Renal cortex interstitium (tissue), 11 donors: ENCODE measurements at regions not wholly inside any gene's neighbourhood (a gene's known extent, or its start where the extent isn't known, plus 50 kb on each side); places are given as distances from the start of the nearest gene placed in this dataset.

Experiments
- DNase-seq, 11 donors: peaks; one replicate each; pipeline ENCODE4 v3.0.0-alpha.2; 2013; ENCODE audit warnings: low read depth in 9 of 11, low spot score in 4 of 11; ENCODE audit errors: extremely low read depth in 1 of 11

DNA sequence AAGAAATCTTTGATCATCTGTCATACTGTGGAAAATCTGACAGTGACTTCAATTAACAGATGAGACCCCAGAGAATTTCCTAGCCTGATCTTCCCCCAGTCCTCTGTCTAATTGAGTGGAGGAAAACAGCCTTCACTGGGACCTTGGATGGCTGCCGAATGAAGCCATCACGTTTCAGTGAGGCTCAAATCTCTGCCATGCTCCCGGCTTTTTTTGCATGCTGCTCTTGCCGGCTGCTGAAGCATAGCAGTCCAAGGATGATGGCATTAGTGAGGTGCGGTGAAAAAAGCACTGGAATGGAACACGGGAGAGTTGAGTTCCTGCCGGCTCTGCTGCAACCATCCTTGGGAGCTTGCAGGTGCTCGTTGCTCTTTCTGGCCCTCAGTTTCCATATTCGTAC is 430.5 kb downstream of the SLC4A3 start:
- no peak for DNase-seq

DNA sequence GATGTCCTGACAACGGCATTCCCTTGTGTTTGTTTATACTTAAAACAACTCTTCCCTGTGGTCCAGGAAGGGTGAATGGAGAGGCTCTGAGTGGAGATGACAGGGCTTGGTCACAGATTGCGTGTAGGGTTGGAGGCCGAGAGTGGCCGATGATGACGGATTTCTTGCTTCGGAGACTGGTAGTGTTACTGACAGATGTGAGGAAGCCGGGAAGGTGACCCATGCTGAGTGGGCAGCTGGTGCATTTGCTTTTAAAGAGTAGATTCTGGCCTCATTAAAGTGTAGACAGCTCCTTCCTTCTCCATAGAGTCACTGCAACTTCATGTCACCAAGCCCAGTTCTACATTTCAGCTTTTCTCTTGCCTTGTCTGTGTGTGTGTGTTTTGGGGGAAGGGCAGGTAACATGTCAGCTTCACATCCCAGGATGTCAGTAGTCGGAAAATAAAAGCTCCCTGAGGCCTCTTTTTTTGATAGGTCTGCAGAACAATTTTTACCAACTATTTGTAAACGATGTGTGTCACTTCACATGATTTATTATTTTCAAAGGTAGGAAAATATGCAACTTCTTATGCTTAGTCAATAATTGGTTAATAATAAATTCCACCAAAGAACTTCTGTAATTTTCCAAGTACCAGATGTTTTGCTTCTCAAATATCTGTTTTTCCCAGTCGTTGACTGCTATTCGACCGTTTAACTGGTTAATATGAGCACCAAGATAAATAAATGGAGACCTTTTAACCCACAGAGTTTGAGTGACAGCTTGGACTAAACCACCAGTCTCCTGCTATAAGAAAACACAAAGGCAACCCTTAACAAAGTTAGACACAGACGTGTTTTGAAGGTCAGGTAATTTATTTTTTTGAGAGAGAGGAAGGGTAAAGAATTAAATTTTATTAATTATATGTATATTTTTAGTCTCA is 436.9 kb downstream of the SLC4A3 start:
- DNase-seq: no peak

DNA sequence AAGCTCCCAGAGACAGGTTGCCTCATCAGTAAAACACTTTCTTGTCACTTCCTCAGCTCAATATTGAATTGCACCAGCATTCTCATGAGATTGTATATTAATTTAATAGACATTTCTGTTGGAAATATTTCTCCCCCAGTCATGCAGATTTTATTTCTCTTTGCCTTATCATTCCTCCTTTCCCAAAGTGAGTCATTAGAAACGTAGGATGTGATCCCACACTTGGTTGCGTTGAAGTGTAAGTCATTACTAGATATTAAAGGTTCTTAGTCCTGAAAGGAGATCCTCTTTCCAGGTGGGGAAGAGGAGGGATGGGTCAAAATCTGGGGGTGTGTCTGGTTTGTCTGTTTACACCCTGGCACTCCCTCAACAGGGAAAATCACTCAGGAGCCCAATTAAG is 438.2 kb downstream of the SLC4A3 start:
- DNase-seq: no peak

DNA sequence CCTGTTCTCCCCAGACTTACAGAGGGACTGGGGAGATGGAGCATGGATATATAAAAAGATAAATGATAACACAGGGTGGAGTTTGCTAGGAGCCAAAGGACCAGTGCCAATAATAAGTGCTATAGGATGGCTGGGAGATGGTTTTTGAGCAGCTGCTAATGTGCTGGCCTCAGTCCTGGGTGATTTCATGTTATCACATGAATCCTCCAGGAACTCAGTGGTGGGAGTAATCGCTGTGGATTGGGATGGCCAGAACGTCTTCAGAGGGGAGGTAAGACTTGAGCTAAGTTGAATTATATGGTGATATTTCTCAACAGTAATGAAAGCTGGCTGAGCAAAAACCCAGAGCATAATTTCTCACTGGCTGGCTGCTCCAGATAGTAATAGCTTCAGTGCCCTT is 441.4 kb downstream of the SLC4A3 start:
- DNase-seq: no peak

DNA sequence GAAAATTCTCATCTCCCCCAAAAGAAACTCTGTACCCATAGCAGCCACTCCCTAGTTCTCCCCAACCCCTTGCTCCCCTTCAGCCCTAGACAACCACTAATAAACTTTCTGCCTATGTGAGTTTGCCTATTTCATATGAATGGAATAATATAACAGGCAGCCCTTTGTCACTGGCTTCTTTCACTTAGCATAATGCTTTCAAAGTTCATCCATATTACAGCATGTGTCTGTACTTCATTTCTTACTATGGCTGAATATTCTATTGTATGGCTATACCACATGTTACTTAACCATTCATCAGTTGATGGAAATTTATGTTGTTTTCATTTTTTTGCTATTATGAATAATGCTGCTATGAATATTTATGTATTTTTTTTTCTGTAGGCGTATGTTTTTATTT is 442.9 kb downstream of the SLC4A3 start:
- DNase-seq: no peak

DNA sequence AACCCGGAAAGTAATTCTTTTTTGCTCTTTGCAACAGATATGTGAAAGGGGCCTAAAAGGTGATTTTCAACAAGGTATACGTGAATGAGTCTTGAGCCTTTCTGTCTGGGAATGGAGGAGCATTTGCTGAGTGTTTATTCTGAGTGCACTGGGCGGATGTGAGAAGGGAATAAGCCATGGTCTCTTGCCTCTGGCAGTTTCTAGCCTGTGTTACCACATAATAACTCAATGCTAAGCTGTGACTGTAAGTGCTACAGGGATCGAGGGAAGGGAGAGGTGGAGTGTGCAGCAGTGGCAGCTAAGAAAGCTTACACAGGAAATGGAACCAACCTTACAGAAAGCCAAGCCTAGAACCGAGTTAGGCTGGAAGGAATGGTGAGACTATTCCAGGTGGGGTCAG is 444.3 kb downstream of the SLC4A3 start:
- DNase-seq: no peak

DNA sequence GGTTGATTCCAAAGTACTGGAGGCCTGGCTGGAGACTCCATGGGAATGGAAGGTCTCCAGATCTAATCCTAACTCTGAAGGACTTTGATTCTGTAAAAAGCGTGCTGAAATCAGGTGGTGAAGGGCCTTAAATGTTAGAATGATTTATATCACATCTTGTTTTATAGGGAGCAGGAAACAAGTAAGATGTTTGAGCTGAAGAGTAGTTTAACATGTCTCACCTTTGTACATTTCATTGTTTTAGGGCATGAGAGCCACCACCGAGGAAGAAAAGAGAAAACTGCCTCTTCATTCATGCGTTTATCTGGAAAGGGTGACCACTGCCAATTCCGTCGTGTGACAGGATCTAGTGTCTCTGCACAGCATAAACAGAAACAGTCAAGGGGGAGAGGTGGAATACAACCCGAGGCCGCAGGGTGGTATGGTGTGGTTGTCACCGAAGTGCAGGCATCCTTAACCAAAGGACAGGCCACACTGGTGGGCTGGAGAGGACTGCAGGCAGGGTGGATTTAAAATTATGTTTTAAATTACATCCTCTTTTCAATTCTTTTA is 445.3 kb downstream of the SLC4A3 start:
- DNase-seq: no peak

DNA sequence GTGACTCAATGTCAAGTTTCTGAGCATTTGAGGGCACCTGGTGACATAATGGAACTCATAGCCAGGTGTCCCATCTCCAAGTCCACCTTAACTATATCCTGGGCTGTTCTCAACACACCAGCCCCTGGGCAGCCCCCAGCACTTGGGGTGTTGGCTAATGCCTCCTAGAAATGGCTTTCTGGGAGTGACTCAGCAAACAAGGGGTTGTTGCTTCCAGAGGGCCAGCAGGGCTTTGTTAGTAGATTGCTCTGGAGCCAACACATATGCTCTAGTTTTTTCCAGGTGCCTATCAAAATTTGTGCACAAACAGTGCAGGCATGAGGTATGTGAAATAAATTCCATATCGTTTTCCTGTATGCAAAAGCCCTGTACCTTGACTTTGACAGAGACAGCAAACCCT is 448.4 kb downstream of the SLC4A3 start:
- no peak for DNase-seq

DNA sequence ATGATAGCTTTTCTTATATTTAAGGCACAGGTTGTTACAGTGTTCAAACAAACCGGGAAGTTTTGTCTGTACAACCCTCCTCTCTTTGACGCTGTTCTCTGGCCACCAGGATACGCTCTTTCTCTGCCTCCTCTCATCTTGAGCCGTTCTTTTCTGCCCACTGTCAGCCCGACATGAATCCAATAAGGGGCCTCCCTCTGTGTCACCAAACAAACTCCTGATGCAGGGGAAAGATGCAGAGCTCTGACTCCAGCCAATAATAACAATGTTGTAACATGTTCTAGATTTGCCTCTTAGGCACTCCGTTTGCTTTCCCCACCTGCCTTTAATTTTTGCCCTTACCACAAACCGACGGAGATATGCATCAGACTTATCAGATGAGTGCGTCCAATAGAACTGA is 449.3 kb downstream of the SLC4A3 start:
- DNase-seq: no peak

DNA sequence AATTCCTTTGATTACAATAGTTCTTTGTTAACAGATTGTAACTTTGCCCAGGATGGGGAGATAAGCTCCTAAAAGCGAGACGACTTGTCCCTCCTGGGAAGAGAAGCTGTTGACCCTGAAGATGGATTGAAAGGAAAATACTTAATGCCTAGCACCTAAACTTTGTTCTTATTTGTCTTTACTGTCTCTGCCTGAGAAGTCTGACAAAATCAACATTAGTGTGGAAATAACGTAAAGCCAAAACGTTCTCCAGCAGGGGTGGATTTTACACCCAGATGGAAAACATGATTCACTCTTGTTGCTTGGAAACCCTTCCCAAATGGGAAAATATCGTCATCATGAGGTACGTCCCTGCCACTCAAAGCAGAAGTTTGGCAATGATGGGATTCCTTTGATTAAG is 450.1 kb downstream of the SLC4A3 start:
- no peak for DNase-seq

DNA sequence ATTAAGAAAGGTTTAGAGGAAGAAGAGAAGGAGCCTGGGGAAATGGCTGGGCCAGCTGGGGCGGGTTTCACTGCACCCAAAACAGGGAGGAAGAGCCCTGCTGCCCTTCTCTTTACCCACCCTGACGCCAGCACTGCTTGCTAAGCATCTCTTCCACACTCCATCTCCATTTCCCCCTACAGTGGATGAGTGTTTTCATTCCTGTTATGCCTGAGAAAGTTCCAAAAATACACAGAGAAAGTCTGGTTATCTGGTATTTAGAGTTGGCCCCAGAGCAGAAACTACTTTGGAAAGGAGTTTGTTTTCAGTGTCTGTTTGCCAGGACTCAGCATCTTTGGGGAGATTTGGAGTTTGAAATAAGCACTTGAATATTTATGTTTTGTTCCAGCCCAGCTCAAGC is 451.0 kb downstream of the SLC4A3 start:
- no peak for DNase-seq

DNA sequence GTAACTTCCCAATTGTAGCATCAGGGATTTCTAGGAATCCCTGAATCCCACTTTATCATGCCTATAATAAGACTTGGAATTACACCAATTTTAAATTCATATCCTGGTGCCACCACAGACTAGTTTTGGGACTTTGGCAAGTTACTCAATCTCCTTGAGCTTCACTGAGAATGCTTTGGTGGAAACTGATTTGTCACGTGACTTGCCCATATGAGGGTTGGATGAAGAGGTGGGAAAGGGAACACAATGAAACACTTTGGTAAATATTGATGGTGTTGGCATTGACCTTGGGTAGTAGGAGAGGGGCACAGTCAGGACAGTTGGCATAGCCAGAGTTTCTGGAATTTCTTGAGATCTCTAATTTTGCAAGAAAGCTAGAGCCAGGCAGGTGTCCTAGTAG is 452.2 kb downstream of the SLC4A3 start:
- no peak for DNase-seq

DNA sequence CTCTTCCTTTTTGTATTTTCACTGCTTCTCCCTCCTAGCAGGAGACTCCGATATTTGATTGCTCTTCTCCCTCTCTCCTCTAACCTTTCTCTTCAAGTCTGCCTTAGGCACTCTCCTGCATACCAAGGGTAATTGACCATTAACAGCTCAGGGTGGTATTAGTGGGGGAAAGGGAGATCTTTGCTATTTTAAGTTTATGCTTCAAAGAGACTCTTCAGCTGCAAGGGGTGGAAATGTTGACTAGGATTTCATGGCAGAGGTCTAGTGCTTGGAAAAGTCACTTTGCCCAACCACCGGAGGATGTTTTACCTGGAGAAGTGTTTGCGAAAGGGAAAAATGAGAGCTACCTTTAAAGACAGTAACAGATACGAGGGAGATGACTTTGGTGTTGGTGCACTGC is 453.7 kb downstream of the SLC4A3 start:
- DNase-seq: no peak

DNA sequence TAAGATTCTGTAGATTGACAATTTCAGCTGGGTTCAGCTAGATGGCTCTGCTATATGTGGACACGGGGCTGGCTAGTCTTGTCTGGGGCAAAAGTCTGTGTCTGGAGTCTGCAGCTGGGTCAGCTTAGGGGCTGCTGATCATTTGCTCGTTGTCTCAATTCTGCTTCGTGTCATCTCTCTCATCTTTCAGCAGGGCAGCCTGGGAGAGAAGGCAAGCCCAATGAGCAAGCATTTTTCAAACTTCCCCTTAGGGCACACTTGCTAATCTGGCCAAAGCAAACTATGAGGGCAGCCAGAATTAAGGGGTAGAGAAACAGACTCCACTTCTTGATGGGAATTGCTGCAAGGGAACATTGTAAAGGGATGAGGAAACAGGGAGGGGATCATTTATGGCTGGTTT is 462.6 kb downstream of the SLC4A3 start:
- no peak for DNase-seq

DNA sequence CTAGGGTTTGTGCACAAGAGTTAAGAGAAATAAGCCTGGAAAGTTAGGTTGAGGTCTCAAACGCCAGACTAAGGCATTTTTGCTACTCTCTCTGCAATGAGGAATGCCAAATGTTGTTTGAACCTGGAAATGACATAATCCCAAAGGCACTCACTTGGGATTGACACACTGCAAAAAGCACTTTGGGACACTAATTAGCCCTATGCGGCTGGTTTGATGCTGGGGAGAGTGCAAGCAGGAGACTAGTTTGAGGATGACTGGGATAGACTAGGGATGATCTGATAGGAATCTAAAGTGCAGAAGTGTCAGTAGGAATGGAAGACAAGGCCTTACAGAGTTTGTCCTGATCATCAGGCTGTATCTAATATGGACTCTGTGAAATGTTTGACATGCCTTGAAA is 469.0 kb downstream of the SLC4A3 start:
- no peak for DNase-seq

DNA sequence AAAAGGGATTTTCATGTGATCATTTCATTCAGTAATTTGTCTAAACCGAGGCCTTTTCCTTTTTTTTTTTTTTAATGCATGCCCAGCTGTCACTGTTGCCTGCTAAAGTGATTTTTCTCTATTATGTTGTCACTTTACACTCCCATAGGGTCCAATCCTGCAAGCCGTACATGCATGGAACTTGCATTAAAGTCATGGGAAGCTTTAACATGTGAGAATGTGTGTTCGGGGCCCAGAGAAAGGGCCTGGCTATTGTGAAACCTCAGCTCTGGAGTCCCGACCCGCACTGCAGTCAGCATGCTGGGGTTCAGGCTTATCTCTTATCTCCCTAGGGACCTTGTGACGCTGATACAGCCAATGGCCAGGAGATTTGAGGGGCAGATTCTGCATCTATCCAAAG is 474.6 kb downstream of the SLC4A3 start:
- DNase-seq: no peak

DNA sequence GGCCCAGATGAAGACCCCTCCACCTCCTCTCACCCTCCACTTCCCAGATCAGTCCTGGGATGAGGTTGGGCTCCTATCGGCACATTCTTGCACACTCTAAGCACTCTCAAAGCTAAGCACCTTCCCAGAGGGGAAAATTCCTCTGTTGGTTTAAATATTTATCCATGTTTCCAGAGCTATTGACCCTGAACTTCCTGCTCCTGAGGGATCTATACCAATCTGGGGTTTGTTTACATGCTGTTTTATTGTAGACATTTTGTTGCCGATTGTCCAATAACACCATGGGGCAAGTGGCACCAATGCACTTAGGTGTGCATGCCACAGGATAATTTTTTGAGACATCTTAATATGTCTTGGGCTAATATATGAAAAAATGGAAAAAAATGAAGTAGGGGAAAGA is 476.2 kb downstream of the SLC4A3 start:
- no peak for DNase-seq

DNA sequence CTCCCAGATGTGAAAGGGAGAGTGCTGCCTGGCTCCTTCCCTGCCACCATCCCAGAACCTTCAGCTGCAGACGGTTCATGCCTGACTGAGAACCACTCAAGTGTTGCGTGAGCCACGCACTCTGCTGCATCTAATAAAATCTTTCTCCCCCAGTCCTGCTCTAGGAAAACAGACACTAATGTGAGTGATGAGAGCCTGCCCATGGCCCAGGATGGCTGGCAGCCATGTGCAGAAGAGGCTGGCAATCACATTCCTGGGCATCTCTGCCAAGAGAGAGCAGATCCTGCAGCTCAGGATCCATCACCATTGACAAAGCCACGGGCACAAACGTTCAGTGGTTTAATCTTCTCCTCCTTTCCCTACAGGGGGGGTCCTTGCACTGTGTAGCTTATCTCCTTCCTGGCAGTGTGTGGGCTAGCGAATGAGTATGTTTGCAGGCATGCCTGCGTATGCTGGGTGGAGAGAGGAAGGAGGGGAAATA is 477.5 kb downstream of the SLC4A3 start:
- peak in 6 of 11 donors; percentile 17 to 36 (median 21) for DNase-seq

DNA sequence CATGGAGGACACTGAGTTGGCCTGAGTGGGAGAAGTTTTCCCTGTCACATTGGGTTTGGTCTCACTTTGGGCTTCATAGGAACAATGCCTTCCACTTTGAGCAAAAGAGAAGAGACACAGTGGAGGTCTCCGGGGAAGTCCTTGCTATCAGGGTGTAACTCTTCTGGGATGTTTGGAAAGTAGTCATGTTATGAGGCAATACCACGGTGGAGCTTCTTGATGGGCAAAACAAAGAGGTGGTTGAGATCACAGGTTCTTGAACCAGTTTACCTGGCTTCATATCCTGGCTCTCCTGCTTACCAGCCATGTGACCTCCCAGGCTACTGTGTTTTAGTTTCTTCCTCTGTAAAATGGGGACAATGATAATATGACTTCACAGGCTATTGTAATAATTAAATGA is 478.6 kb downstream of the SLC4A3 start:
- DNase-seq: no peak

DNA sequence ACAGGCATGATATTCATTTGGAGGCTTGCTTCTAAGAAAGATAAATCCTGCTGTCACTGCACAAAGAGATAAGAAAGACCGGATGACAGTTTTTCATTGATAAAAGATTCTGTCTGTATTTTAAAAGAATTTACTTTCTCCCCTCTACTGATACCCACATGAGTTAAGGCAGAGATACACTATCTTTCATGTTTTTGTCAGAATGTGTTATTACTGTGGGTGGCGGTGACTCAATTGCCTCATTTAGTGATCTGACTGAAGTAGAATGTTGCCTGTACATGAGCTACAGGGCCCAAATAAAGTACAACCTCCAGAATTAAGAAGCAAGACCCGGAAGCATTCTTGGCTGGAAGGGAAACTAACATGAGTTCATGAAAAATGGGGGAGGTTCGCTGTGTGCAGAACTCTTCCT is 480.0 kb downstream of the SLC4A3 start:
- DNase-seq: no peak

DNA sequence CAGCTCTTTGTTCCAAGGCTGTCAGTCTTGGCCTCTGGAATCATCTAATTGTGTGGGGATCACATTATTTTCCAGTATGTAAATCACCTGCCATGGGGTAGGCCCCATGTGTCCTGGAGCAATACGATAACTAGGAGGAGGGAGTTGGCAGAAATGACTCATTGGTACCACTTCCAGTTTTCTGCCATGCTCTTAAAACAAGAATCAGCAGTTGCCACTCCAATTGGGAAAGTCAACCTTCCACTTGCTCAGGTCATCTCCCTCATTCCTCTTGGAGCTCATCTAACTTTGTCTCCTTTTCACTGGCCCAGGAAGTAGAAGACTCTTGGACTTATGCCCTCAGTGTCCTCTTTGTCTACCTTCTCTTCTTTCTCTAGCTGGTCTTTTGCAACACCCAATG is 487.0 kb downstream of the SLC4A3 start:
- no peak for DNase-seq
